H1 (cell line): ENCODE measurements at regions not wholly inside any gene's neighbourhood (a gene's known extent, or its start where the extent isn't known, plus 50 kb on each side); places are given as distances from the start of the nearest gene placed in this dataset.

Source experiments
- BACH1 ChIP-seq: IDR thresholded peaks from 2 replicates; pipeline ENCODE4 v1.6.1; 2012; ENCODE audit warnings: low read length, improper control_type of control experiment
- CEBPB ChIP-seq: IDR thresholded peaks from 2 replicates; pipeline ENCODE4 v1.6.1; 2012; ENCODE audit warnings: low read depth, low read length
- KDM4A ChIP-seq: IDR thresholded peaks from one replicate; pipeline ENCODE4 v1.7.1; 2012; ENCODE audit warnings: low read depth, mild to moderate bottlenecking, moderate library complexity, low read length, inconsistent platforms; ENCODE audit not compliant: severe bottlenecking
- KDM5A ChIP-seq: fragments of 200-600 bp; IDR thresholded peaks from 2 replicates; pipeline ENCODE4 v1.7.1; 2012; ENCODE audit warnings: mild to moderate bottlenecking, low read length, inconsistent platforms, mixed read lengths
- SAP30 ChIP-seq: fragments of 300-600 bp; sonication (generic); IDR thresholded peaks from 2 replicates; pipeline ENCODE4 v1.7.1; 2012; ENCODE audit warnings: low read length, moderate library complexity, mild to moderate bottlenecking, inconsistent platforms; ENCODE audit not compliant: insufficient read depth, insufficient replicate concordance
- TCF12 ChIP-seq: IDR thresholded peaks from 2 replicates; pipeline ENCODE4 v1.6.1; 2011; ENCODE audit warnings: low read depth, mild to moderate bottlenecking, low read length
- TF ChIP-seq, protein P1 (sequence below): fragments of 300-600 bp; sonication (generic); IDR thresholded peaks from 2 replicates; pipeline ENCODE4 v1.7.1; 2012; ENCODE audit warnings: low read length, moderate library complexity, mild to moderate bottlenecking, inconsistent platforms; ENCODE audit not compliant: insufficient replicate concordance

- TF ChIP-seq, protein P1, sequence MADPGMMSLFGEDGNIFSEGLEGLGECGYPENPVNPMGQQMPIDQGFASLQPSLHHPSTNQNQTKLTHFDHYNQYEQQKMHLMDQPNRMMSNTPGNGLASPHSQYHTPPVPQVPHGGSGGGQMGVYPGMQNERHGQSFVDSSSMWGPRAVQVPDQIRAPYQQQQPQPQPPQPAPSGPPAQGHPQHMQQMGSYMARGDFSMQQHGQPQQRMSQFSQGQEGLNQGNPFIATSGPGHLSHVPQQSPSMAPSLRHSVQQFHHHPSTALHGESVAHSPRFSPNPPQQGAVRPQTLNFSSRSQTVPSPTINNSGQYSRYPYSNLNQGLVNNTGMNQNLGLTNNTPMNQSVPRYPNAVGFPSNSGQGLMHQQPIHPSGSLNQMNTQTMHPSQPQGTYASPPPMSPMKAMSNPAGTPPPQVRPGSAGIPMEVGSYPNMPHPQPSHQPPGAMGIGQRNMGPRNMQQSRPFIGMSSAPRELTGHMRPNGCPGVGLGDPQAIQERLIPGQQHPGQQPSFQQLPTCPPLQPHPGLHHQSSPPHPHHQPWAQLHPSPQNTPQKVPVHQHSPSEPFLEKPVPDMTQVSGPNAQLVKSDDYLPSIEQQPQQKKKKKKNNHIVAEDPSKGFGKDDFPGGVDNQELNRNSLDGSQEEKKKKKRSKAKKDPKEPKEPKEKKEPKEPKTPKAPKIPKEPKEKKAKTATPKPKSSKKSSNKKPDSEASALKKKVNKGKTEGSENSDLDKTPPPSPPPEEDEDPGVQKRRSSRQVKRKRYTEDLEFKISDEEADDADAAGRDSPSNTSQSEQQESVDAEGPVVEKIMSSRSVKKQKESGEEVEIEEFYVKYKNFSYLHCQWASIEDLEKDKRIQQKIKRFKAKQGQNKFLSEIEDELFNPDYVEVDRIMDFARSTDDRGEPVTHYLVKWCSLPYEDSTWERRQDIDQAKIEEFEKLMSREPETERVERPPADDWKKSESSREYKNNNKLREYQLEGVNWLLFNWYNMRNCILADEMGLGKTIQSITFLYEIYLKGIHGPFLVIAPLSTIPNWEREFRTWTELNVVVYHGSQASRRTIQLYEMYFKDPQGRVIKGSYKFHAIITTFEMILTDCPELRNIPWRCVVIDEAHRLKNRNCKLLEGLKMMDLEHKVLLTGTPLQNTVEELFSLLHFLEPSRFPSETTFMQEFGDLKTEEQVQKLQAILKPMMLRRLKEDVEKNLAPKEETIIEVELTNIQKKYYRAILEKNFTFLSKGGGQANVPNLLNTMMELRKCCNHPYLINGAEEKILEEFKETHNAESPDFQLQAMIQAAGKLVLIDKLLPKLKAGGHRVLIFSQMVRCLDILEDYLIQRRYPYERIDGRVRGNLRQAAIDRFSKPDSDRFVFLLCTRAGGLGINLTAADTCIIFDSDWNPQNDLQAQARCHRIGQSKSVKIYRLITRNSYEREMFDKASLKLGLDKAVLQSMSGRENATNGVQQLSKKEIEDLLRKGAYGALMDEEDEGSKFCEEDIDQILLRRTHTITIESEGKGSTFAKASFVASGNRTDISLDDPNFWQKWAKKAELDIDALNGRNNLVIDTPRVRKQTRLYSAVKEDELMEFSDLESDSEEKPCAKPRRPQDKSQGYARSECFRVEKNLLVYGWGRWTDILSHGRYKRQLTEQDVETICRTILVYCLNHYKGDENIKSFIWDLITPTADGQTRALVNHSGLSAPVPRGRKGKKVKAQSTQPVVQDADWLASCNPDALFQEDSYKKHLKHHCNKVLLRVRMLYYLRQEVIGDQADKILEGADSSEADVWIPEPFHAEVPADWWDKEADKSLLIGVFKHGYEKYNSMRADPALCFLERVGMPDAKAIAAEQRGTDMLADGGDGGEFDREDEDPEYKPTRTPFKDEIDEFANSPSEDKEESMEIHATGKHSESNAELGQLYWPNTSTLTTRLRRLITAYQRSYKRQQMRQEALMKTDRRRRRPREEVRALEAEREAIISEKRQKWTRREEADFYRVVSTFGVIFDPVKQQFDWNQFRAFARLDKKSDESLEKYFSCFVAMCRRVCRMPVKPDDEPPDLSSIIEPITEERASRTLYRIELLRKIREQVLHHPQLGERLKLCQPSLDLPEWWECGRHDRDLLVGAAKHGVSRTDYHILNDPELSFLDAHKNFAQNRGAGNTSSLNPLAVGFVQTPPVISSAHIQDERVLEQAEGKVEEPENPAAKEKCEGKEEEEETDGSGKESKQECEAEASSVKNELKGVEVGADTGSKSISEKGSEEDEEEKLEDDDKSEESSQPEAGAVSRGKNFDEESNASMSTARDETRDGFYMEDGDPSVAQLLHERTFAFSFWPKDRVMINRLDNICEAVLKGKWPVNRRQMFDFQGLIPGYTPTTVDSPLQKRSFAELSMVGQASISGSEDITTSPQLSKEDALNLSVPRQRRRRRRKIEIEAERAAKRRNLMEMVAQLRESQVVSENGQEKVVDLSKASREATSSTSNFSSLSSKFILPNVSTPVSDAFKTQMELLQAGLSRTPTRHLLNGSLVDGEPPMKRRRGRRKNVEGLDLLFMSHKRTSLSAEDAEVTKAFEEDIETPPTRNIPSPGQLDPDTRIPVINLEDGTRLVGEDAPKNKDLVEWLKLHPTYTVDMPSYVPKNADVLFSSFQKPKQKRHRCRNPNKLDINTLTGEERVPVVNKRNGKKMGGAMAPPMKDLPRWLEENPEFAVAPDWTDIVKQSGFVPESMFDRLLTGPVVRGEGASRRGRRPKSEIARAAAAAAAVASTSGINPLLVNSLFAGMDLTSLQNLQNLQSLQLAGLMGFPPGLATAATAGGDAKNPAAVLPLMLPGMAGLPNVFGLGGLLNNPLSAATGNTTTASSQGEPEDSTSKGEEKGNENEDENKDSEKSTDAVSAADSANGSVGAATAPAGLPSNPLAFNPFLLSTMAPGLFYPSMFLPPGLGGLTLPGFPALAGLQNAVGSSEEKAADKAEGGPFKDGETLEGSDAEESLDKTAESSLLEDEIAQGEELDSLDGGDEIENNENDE, result no peak
- TF ChIP-seq BACH1, result no peak
- TF ChIP-seq KDM4A, result no peak
- TF ChIP-seq KDM5A, result no peak
- TF ChIP-seq SAP30, result no peak
- TF ChIP-seq TCF12, result no peak
- TF ChIP-seq CEBPB, result no peak
Measured at GRCh38 chr10:78210976-78211375, 177.3 kb downstream of the RPS24 start (continued).
